IMR-90 (cell line): ENCODE measurements at regions not wholly inside any gene's neighbourhood (a gene's known extent, or its start where the extent isn't known, plus 50 kb on each side); places are given as distances from the start of the nearest gene placed in this dataset.

Source experiments
- ATAC-seq: fragments of 200-7000 bp; cut with Tn5 transposase; 2 replicates; pipeline ENCODE4 v1.9.1; 2020; ENCODE audit warnings: low read depth, mild to moderate bottlenecking, moderate library complexity
- BruUV-seq: library from RNA; stranded (reverse); fragments of 400-500 nt; replicated peaks from 2 replicates; lab custom pipeline; 2021; lab: Mats Ljungman, UMichigan
- CTCF ChIA-PET: fragments of 300-600 bp; formaldehyde crosslinking; extraction: SDS; loops from one replicate; lab custom pipeline; 2021; ENCODE audit warnings: antibody characterized with exemption; lab: Yijun Ruan, JAX
- POLR2A ChIA-PET: fragments of 300-600 bp; sonication (Branson Sonifier 250); formaldehyde crosslinking; loops from one replicate; lab custom pipeline; 2022; ENCODE audit warnings: antibody characterized with exemption; ENCODE audit not compliant: unreplicated experiment; lab: Charles Lee
- DNase-seq: peaks from one replicate; pipeline ENCODE4 v3.0.0; 2013
- H2AFZ ChIP-seq: replicated peaks from 2 replicates; pipeline ENCODE3; 2013; ENCODE audit warnings: low read length, mild to moderate bottlenecking; ENCODE audit not compliant: poor library complexity
- H2AK5ac ChIP-seq: 2 replicates; pipeline ENCODE4 v1.6.1; 2013; ENCODE audit warnings: low read depth, low read length, inconsistent platforms
- H2AK9ac ChIP-seq: replicated peaks from 2 replicates; pipeline ENCODE3; 2013; ENCODE audit warnings: mild to moderate bottlenecking, low read depth, low read length, moderate library complexity; ENCODE audit not compliant: poor library complexity
- H2BK120ac ChIP-seq: 2 replicates; pipeline ENCODE4 v1.6.1; 2013; ENCODE audit warnings: low read depth, low read length, inconsistent platforms
- H2BK15ac ChIP-seq: 3 replicates; pipeline ENCODE4 v1.6.1; 2013; ENCODE audit warnings: low read depth, low read length, inconsistent platforms
- H2BK20ac ChIP-seq: 2 replicates; pipeline ENCODE4 v1.6.1; 2013; ENCODE audit warnings: low read depth, mild to moderate bottlenecking, inconsistent platforms, low read length, moderate library complexity
- H2BK5ac ChIP-seq: 2 replicates; pipeline ENCODE4 v1.6.1; 2013; ENCODE audit warnings: mild to moderate bottlenecking, low read depth, low read length, inconsistent platforms; ENCODE audit not compliant: poor library complexity, severe bottlenecking
- H3K14ac ChIP-seq: replicated peaks from 2 replicates; pipeline ENCODE4 v1.6.1; 2013; ENCODE audit warnings: low read depth, low read length, inconsistent platforms
- H3K18ac ChIP-seq: 2 replicates; pipeline ENCODE4 v1.6.1; 2013; ENCODE audit warnings: low read depth, low read length, control low read depth
- H3K23ac ChIP-seq: 2 replicates; pipeline ENCODE4 v1.6.1; 2013; ENCODE audit warnings: low read depth, low read length, inconsistent platforms
- H3K27ac ChIP-seq: 2 replicates; pipeline ENCODE4 v1.5.1; 2013; ENCODE audit warnings: mild to moderate bottlenecking, control low read depth, low read length; ENCODE audit not compliant: insufficient read depth
- H3K27me3 ChIP-seq: 2 replicates; pipeline ENCODE4 v1.6.1; 2013; ENCODE audit warnings: low read length; ENCODE audit not compliant: control insufficient read depth, insufficient read depth
- H3K36me3 ChIP-seq: 2 replicates; pipeline ENCODE4 v1.6.1; 2013; ENCODE audit warnings: low read length, mixed read lengths; ENCODE audit not compliant: control insufficient read depth, insufficient read depth
- H3K4ac ChIP-seq: 2 replicates; pipeline ENCODE4 v1.6.1; 2013; ENCODE audit warnings: low read depth, low read length, inconsistent platforms
- H3K4me1 ChIP-seq: 2 replicates; pipeline ENCODE4 v1.6.1; 2013; ENCODE audit warnings: low read length, mixed read lengths; ENCODE audit not compliant: control insufficient read depth, insufficient read depth
- H3K4me2 ChIP-seq: 2 replicates; pipeline ENCODE4 v1.6.1; 2013; ENCODE audit warnings: low read depth, mild to moderate bottlenecking, control low read depth, low read length, moderate library complexity
- H3K4me3 ChIP-seq: 2 replicates; pipeline ENCODE4 v1.5.1; 2013; ENCODE audit warnings: low read depth, mild to moderate bottlenecking, control low read depth, low read length, moderate library complexity; ENCODE audit not compliant: insufficient read depth
- H3K56ac ChIP-seq: 2 replicates; pipeline ENCODE4 v1.6.1; 2013; ENCODE audit warnings: low read length, inconsistent platforms; ENCODE audit not compliant: insufficient read depth; ENCODE audit errors: extremely low read depth
- H3K79me1 ChIP-seq, 2 experiments: 2 replicates each; pipeline ENCODE4 v1.6.1; 2013; ENCODE audit warnings: low read length in 2 of 2, inconsistent platforms in 1 of 2, low read depth in 1 of 2
- H3K9ac ChIP-seq: 2 replicates; pipeline ENCODE4 v1.6.1; 2013; ENCODE audit warnings: low read depth, low read length, control low read depth
- H3K9me1 ChIP-seq: 2 replicates; pipeline ENCODE4 v1.6.1; 2013; ENCODE audit warnings: low read length, inconsistent platforms; ENCODE audit not compliant: insufficient read depth
- H3K9me3 ChIP-seq: 2 replicates; pipeline ENCODE4 v1.6.1; 2013; ENCODE audit warnings: low read length; ENCODE audit not compliant: control insufficient read depth, insufficient read depth
- H4K20me1 ChIP-seq: 2 replicates; pipeline ENCODE4 v1.6.1; 2013; ENCODE audit warnings: low read length, inconsistent platforms; ENCODE audit not compliant: insufficient read depth
- H4K5ac ChIP-seq: 2 replicates; pipeline ENCODE4 v1.6.1; 2013; ENCODE audit warnings: mild to moderate bottlenecking, low read depth, low read length, control low read depth
- H4K8ac ChIP-seq, 2 experiments: 2 replicates each; pipeline ENCODE4 v1.6.1; 2013; ENCODE audit warnings: low read depth in 2 of 2, low read length in 2 of 2, control low read depth in 1 of 2, inconsistent platforms in 1 of 2
- H4K91ac ChIP-seq: 2 replicates; pipeline ENCODE4 v1.6.1; 2013; ENCODE audit warnings: low read depth, low read length, inconsistent platforms; ENCODE audit not compliant: insufficient read depth
- NFE2L2 ChIP-seq: fragments of 150-350 bp; IDR thresholded peaks from 2 replicates; pipeline ENCODE4 v1.6.1; 2016; ENCODE audit warnings: low read depth, mild to moderate bottlenecking, low read length
- RAD21 ChIP-seq: IDR thresholded peaks from 2 replicates; pipeline ENCODE4 v1.6.1; 2012; ENCODE audit warnings: low read length, improper control_type of control experiment
- dilution Hi-C: fragments of 300-500 bp; cut with HindIII; formaldehyde crosslinking; loops from one replicate; pipeline ENCODE4 v1.14.3; 2018; ENCODE audit warnings: low sequenced_read_pairs; ENCODE audit not compliant: unreplicated experiment
- in situ Hi-C: fragments of 300-500 bp; cut with MboI; formaldehyde crosslinking; loops from 3 replicates; pipeline ENCODE4 v1.14.3; 2019; ENCODE audit warnings: low sequenced_read_pairs, inconsistent platforms, mixed read lengths
- intact Hi-C: fragments of 100-400 bp; cut with micrococcal nuclease; formaldehyde crosslinking; loops from 2 replicates; pipeline ENCODE4 v1.10.0; 2022
- TF ChIP-seq, protein P1 (sequence below): fragments of 150-350 bp; IDR thresholded peaks from 2 replicates; pipeline ENCODE4 v1.6.1; 2017; ENCODE audit warnings: mild to moderate bottlenecking, antibody characterized with exemption, low read length, low read depth

DNA sequence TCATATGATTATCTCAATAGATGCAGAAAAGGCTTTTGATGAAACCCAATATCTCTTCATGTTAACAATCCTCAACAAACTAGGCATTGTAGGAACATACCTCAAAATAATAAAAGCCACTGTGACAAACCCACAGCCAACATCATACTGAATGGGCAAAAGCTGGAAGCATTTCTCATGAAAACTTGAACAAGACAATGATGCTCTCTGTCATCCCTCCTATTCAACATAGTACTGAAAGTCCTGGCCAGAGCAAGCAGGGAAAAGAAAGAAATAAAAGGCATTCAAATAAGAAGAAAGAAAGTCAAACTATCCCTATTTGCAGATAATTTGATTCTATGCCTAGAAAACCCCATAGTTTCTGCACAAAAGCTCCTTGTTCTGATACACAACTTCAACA is 999.2 kb upstream of the GOT2 start:
- H3K4me1 ChIP-seq = no peaks in the 10 kb centered on the region
- H3K27ac ChIP-seq = no peak overlapping the region
- no peak overlapping the region for H2AFZ ChIP-seq
- H2BK15ac ChIP-seq = no peak overlapping the region
- no peak overlapping the region for H4K5ac ChIP-seq
- no peak overlapping the region for H3K18ac ChIP-seq
- TF ChIP-seq, protein P1, sequence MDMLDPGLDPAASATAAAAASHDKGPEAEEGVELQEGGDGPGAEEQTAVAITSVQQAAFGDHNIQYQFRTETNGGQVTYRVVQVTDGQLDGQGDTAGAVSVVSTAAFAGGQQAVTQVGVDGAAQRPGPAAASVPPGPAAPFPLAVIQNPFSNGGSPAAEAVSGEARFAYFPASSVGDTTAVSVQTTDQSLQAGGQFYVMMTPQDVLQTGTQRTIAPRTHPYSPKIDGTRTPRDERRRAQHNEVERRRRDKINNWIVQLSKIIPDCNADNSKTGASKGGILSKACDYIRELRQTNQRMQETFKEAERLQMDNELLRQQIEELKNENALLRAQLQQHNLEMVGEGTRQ = no peak
- TF ChIP-seq NFE2L2 (no peak), RAD21 (no peak)
- dilution Hi-C loops (no loop called here), in situ Hi-C loops (no loop called here), intact Hi-C loops (no loop called here)
- H2AK9ac ChIP-seq = no peak overlapping the region
- ATAC-seq (no peak), DNase-seq (no peak)
- H3K36me3 ChIP-seq = no peaks in the 10 kb centered on the region
- no peaks in the 10 kb centered on the region for H3K9me1 ChIP-seq
- no peak overlapping the region for H2BK5ac ChIP-seq
- no peak overlapping the region for H2BK20ac ChIP-seq
- no peak overlapping the region for H3K23ac ChIP-seq
- H4K20me1 ChIP-seq = no peaks in the 10 kb centered on the region
- BruUV-seq = no TSS peak
- no peak overlapping the region for H4K8ac ChIP-seq
- no peak overlapping the region for H4K91ac ChIP-seq
- no peak overlapping the region for H3K4me3 ChIP-seq
- no peaks in the 10 kb centered on the region for H3K27me3 ChIP-seq
- POLR2A ChIA-PET = no interaction called here
- H3K4ac ChIP-seq = no peak overlapping the region
- CTCF ChIA-PET = no interaction called here
- H3K9me3 ChIP-seq = no peaks in the 10 kb centered on the region
- H3K4me2 ChIP-seq = no peak overlapping the region
- no peak overlapping the region for H2AK5ac ChIP-seq
- no peak overlapping the region for H3K9ac ChIP-seq
- no peak overlapping the region for H2BK120ac ChIP-seq
- H3K14ac ChIP-seq = no peak overlapping the region
- no peak overlapping the region for H3K56ac ChIP-seq
- H3K79me1 ChIP-seq = no peaks in the 10 kb centered on the region
